Adrenal gland (tissue), 9 donors: ENCODE measurements at regions not wholly inside any gene's neighbourhood (a gene's known extent, or its start where the extent isn't known, plus 50 kb on each side); places are given as distances from the start of the nearest gene placed in this dataset.
"Not testable (repeated sequence)": the region's sequence is repeated elsewhere in the genome, so short reads cannot be mapped to it uniquely, and the experiment has no call there.

Source experiments
- DNase-seq, 7 donors: peaks; one replicate each; pipeline ENCODE4 v3.0.0-alpha.2; 2019 to 2020
- H3K27ac ChIP-seq, 5 donors: fragments of 200-600 bp; sonication (generic) in 4 of 5; 1 replicate in 3 of 5; 2 replicates in 2 of 5; pipeline versions ENCODE4 v1.5.1 to v1.8.0; 2016 to 2020; ENCODE audit warnings: mild to moderate bottlenecking in 1 of 5
- H3K27me3 ChIP-seq: fragments of 200-600 bp; 2 replicates; pipeline ENCODE4 v1.8.0; 2021
- H3K36me3 ChIP-seq, 2 donors: fragments of 200-600 bp; replicated peaks in 1 of 2; 1 replicate in 1 of 2; 2 replicates in 1 of 2; pipeline versions ENCODE4 v1.5.1 to v1.8.0; 2018 to 2022
- H3K4me1 ChIP-seq, 2 donors: fragments of 200-600 bp; replicated peaks in 1 of 2; 1 replicate in 1 of 2; 2 replicates in 1 of 2; pipeline versions ENCODE4 v1.5.1 to v1.8.0; 2018 to 2021
- H3K4me3 ChIP-seq, 4 donors: fragments of 200-600 bp; sonication (generic) in 3 of 4; one replicate each; pipeline ENCODE4 v1.5.1; 2016 to 2018
- H3K9me3 ChIP-seq, 3 donors: fragments of 200-600 bp; sonication (generic) in 1 of 3; replicated peaks in 1 of 3; 1 replicate in 2 of 3; 2 replicates in 1 of 3; pipeline versions ENCODE4 v1.5.1 to v1.8.0; 2016 to 2021
- CTCF ChIP-seq, 6 experiments: fragments of 450-650 bp in 4 of 6; fragments of 200-600 bp in 2 of 6; sonication (generic) in 1 of 6; IDR thresholded peaks; 1 replicate in 5 of 6; 2 replicates in 1 of 6; pipeline versions ENCODE4 v1.5.1 to v1.8.0; 2016 to 2021; ENCODE audit warnings: antibody characterized with exemption in 6 of 6, mild to moderate bottlenecking in 2 of 6, moderate library complexity in 1 of 6
- POLR2A ChIP-seq, 2 donors: fragments of 450-650 bp; IDR thresholded peaks; one replicate each; pipeline ENCODE4 v1.6.1; 2017; ENCODE audit warnings: antibody characterized with exemption in 2 of 2, mild to moderate bottlenecking in 2 of 2, moderate library complexity in 1 of 2
- WGBS, 4 donors: extraction: QIAGEN DNeasy Blood & Tissue Kit in 2 of 4; methylation state at CpG; one replicate each; pipeline versions ENCODE4 v1.1.5 to v1.1.7; 2013 to 2017; 5-methylcytosine and 5-hydroxymethylcytosine counted together
- intact Hi-C, 2 donors: fragments of 100-400 bp; cut with DNase I; formaldehyde crosslinking; loops; one replicate each; pipeline versions ENCODE4 v1.14.1 to v1.15.0; 2022 to 2023
- donor health status: healthy with polysubstance abuse.
- donor health status: Bipolar disorder and iron deficiency.
- donor health status: DM: yes; HTN: yes; CAD: no.
- donor health status: DM: no; HTN: no; CAD: no.
- donor health status: DM: no; HTN: no; CAD: no.

GRCh38 chr6:15739867-15740266 is 77.0 kb upstream of the DTNBP1 start:
- no peak overlapping the region for H3K4me3 ChIP-seq
- no peak overlapping the region for H3K27ac ChIP-seq
- H3K27me3 ChIP-seq, result no peaks in the 10 kb centered on the region
- TF ChIP-seq POLR2A (IDR thresholded peaks at IDR 0.05) (no peak), CTCF (IDR thresholded peaks at IDR 0.05) (no peak)
- no peaks in the 10 kb centered on the region for H3K4me1 ChIP-seq
- no peaks in the 10 kb centered on the region for H3K9me3 ChIP-seq
- H3K36me3 ChIP-seq, result no peaks in the 10 kb centered on the region
- DNase-seq, result no peak
- intact Hi-C loops, result no loop called here
- 85 to 96% (median 90%) methylated on average over 3 of the region's 3 CpGs for WGBS, 4 donors

GRCh38 chr6:15739353-15739752 is 76.5 kb upstream of the DTNBP1 start:
- H3K36me3 ChIP-seq, result no peaks in the 10 kb centered on the region
- H3K9me3 ChIP-seq, result no peaks in the 10 kb centered on the region
- intact Hi-C loops, result no loop called here
- no peak for DNase-seq
- H3K27me3 ChIP-seq, result no peaks in the 10 kb centered on the region
- 58 to 92% (median 71%) methylated on average over 2 of the region's 2 CpGs for WGBS, 4 donors
- H3K4me3 ChIP-seq, result no peak overlapping the region
- H3K27ac ChIP-seq, result no peak overlapping the region
- TF ChIP-seq CTCF (IDR thresholded peaks at IDR 0.05), result no peak
- no peak for TF ChIP-seq POLR2A (IDR thresholded peaks at IDR 0.05)
- no peaks in the 10 kb centered on the region for H3K4me1 ChIP-seq

GRCh38 chr6:15738195-15738594 is 75.4 kb upstream of the DTNBP1 start:
- WGBS, 4 donors, result 76 to 88% (median 84%) methylated on average over 5 to 8 of the region's 8 CpGs
- H3K4me3 ChIP-seq, H3K4me1 ChIP-seq, intact Hi-C loops, DNase-seq, H3K9me3 ChIP-seq, H3K27me3 ChIP-seq, H3K27ac ChIP-seq, H3K36me3 ChIP-seq: not testable (repeated sequence)

GRCh38 chr6:15736297-15736696 is 73.5 kb upstream of the DTNBP1 start:
- H3K4me1 ChIP-seq, result no peaks in the 10 kb centered on the region

More at GRCh38 chr6:15736297-15736696, 73.5 kb upstream of the DTNBP1 start:
- Histone ChIP-seq H3K9me3 (no peaks in the 10 kb centered on the region), H3K27ac (no peak overlapping the region), H3K27me3 (no peaks in the 10 kb centered on the region), H3K36me3 (no peaks in the 10 kb centered on the region), H3K4me3 (no peak overlapping the region)
- TF ChIP-seq POLR2A (IDR thresholded peaks at IDR 0.05) (no peak), CTCF (IDR thresholded peaks at IDR 0.05) (no peak)
- intact Hi-C loops, result no loop called here
- WGBS, 4 donors, result 83 to 96% (median 87%) methylated on average over 3 of the region's 3 CpGs
- DNase-seq, result no peak
